GM21723 (cell line): ENCODE measurements at regions not wholly inside any gene's neighbourhood (a gene's known extent, or its start where the extent isn't known, plus 50 kb on each side); places are given as distances from the start of the nearest gene placed in this dataset.

Experiments
- ATAC-seq: cut with Tn5 transposase; IDR thresholded peaks from one replicate; pipeline ENCODE4 v1.9.1; 2021; ENCODE audit warnings: mild to moderate bottlenecking, moderate library complexity; ENCODE audit not compliant: unreplicated experiment

DNA sequence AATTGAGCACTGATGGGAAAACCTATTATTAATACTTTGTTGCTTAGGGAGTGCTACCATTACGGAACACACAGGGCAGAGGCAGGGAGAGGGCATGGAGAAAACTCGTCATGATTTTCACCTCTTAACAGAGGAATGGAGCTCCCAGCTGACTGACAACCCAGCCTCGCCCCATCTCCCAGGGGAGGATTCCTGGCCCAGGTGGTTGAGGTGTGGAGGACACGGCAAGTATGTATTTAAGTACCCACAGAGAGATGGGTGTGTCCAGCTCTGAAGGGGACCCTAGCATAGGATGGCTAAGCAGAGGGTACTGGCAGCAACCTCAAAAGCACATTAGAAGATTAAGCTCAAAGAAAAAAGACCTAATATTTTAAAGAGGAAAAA is 261.9 kb upstream of the MOCS1 start:
- ATAC-seq, result no peak

DNA sequence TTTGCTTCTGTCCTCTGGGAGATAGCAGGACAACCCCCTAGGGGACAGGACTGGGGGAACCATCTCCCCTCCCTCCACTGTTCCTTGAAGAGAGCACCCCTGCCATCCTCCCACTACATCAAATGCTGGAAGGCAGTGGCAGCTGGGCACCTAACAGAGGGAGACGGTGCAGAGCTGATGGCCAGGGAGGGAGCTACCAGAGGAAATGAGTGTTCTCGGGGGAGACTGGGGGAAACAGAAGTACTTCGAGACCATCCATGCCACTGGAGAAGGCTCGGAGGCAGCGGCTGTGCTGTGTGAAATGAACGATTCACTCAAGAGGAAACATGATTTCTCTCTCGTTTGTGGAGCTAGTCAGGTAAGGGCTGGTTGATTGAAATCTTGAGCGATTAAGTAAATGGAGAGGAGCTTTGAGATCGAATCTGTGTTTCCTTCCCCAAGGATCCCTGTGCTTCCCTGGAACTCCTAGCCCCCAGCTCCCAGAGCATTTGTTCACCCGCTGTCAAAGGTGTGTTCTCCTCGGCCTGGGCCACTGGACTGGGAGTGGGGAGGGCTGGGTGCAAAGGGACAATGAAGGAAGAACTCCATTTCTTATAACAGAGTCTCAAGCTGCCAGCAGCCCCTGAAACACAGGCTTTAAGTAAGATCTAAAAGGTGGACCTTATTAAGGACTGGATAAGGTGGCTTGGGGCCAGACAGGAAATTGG is 261.3 kb upstream of the MOCS1 start:
- no peak for ATAC-seq

DNA sequence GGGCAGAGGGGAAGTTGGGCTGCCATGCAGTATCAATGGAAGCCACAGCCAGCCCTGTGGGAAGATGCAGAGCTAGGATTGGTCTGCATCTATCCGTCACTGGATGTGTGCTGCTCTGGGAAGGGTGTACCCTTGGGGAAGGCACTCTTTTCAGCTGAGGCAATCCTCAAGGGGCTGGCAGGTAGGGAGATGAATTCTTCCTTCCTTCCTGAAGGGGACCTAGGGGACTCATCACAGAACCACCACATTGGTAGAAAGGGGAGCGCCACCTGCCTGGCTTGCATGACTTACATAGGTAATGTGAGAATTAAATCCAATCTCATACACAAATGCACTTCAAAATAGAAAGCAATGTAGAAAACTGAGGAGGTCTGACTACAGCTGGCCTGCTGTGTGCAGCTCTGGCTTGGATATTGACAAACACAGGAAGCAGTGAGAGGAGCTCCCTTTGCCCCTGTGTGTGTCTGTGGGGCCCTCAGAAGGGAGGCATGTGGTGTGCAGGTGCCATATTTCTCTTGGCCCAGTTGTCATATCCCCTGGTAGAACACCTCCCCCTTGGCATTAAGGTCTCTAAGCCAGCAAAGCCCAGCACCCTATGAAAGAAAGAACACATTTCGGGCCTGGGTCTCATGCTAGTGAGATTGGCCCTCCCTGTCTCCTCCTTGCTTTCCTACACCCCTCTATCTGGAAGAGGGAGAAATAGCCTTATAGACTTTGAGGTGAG is 260.3 kb upstream of the MOCS1 start:
- ATAC-seq, result no peak

DNA sequence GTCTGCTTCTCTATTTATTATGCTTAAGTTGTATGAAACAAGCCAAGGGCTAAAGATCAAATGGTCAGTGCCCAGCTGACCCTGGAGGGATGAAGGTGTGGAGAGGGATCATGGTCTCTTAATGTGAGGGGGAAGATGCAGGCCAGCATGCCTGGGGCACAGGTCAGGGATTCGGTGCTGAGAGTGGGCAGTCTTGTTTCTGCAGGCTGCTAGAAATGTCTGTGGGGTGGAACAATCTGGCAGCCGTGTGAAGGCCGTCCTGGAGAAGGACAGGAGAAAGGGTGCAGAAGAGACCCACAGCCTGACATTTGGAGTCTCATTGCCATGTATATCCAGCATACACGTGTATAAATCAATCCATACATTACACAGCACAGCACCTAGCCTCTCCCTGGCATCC is 258.3 kb upstream of the MOCS1 start:
- no peak for ATAC-seq

DNA sequence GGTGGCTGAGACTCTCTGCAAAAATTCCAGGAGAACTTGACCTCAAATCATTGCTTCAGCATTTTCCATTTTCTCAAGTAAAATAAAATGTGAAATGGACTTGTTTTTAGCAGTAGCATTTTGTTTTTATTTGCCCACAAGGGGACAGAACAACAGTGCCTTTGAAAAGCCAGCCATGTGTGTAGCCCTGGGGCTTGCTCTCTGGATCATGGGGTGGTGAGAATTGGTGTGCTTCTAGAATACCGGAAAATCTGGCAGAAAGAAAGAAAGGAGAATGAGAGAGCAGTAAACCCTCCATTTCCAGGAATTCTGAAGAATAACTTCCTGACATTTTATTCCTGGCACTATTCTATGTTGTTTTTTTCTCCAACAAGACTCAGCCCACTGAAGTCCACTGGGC is 254.7 kb upstream of the MOCS1 start:
- ATAC-seq, result no peak

DNA sequence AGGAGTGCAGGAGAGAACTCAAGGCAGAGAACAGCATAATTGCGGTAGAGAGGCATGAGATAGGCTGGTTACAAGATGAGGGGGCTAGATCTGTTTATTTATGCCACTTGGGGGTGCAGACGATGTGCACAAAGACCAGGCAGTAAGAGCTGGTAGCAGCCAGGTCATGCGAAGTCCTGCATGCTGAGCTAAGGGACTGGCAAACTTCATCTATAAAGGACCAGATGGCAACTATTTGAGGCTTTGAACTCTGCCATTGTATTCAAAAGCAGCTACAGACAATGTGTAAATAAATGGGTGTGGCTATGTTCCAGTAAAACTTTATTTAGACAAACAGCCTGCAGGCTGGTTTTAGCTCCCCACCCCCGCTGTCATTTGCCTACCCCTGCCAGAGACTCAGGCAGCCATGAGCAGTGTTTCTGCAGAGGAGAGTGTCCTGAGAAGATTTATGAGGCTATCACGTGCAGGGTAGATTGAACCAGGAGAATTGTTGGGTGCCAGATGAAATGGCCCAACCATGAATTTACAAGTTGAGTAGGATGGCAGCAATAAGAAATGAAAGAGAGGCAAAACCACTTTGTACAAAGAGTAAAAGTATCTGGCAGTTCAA is 253.4 kb upstream of the MOCS1 start:
- no peak for ATAC-seq

DNA sequence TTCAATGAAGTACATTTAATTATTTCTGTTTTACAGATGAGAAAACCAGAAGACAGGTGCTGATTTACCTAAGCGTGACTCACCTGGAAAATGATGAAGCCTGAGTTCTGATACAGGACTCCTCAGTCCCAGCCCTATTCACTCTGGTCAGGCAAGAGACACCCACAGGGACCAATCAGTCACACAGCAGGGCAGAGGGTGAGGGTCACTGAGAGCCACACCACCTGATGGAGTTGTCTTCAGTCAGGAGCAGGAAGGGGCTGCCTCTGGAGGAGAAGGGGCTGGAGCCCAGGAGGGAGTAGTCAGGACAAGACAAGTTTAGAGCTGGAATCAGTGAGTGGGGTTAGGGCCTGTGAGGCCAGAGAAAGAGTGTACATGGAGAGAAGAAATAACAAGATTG is 251.2 kb upstream of the MOCS1 start:
- no peak for ATAC-seq

DNA sequence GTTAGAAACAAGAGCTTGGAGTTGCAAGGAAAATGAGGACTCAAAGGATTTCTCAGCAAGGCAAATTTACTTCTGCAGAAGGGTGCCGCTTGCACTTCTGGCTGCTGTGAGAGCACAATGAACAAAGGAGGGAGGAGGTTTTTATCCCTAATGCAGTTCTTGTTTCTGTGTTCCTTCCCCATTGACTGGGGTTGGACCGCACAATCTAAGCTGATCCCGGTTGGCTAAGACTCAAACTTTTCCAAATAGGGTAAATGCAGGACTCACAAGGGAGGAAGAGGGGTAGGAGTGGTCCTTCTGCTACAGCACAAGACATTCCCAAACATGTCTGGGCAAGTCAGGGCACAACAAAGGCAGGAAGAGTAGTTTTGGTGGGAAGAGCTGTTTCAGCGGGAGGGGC is 249.6 kb upstream of the MOCS1 start:
- no peak for ATAC-seq

DNA sequence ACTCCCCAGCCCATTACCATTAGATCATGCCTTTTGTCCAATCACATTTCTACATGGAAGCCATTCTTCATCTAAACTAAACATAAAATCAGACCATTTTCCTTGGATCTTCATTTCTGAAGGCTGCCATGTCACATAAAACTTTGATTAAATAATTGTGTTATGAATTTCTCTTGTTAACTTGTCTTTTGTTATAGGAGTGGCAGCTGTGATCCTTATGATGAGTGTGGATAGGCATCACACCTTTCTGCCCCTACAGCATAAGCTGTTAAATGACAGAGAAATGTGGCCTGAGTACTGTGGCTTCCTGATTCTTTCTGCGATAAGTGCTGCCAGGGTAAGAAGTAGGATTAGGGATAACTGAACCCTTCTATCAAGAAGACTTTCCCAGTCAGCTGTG is 247.1 kb upstream of the MOCS1 start:
- ATAC-seq, result no peak

DNA sequence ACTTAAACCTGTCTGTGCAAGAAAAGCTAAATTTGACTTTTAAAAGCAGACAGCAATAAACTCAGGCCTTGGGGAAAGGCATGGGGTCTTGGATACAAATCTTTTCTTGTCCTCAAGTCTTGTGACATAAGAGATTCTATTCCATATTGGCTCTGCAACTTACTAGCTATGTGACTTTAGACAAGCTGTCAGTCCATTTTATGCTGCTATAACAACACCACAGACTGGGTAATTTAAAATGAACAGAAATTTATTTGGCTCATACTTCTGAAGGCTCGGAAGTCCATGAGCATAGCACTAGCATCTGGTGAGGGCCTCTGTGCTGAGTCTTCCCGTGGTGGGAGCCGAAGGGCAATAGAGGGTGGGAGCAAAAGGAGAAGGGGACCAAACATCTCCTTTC is 246.0 kb upstream of the MOCS1 start:
- ATAC-seq, result no peak

DNA sequence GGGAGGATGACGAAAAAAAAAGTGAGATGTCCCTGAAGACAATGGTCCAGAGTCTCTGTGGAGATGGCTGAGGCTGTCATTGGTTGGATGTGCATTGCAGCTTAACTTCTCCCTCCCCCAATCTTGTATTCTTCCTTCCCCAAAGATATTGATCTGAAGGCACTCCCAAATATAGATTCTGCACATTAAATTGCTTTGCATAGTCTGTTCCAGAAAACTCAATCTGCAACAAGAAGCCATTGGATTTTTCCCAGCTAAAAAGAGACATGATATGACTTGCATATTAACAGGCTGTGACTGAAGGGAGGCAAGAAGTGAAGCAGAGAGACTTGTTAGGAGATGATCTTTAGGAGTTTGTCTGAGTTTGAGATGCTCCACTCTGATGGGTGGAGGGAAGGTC is 245.2 kb upstream of the MOCS1 start:
- no peak for ATAC-seq

DNA sequence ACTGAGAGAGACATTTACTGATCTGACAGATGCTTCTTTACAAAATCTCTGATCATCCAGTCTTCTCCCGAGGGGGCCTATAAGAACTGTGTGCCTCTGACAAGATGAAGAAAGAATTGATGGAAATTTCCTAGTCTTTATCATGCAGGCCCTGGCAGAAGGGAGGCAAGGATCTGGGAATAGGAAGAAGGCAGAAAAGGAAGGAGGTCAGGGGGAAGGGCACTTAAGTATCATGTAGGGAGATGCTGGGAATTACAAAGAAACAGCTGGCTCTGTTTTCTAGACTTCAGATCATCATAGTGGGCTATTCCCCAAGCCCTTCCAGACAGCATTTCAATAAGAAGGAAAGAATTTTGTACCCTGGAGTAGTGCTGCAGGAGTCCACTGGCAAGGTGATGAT is 243.3 kb upstream of the MOCS1 start:
- no peak for ATAC-seq

DNA sequence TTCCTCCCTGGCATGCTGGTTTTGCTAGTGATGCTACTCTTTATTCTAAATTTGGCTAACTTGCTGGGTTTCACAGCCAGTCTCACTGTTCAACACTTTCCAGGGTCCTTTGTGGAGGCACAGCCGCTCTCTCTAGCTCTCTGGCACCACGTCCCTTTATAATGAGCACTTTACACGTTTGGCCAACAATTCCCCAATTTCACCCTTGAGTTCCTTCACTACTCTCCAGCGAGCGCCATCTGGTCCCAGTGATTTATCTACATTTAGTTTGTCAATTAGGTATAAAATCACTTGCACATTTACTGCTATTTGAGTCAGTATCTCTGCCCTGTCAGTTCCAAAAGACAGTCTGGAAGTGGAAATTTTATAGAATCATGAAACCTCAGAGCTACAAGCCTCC is 241.9 kb upstream of the MOCS1 start:
- no peak for ATAC-seq

DNA sequence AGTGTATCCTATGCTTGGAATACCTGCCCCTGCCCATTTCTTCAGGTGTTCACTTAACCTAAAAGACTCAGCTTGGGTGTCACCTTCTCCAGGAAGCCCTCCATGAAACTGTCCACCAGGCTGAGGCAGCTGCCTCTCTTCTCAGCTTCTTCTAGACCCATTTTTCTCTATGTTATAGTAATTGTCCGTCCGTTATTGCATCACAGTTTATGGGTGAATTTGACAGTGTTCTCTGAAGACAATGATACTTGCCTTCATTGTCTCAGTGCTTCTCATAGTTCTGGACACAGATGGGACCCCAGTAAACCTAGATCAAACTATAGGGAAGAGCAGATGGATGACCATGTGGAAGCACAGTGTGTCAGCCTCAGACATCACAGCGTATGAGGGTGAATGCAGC is 238.0 kb upstream of the MOCS1 start:
- no peak for ATAC-seq

DNA sequence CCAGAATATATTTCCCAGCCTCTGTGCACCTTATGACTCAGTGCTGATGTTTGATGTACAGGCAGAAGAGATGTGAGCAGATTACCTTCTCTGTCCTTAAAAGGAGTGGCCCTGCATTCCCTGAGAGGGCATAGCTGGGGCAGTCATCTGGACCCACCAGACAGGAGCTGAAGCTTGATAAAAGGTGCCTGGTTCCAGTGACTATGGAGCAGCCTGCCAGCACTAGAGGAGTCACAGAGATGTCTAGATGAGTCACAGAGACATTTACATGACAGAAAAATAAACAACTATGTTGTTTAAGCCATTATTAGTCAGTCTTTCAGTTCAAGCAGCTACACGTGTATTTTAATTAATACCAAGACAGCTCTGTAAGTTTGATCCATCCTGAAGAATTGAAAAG is 237.1 kb upstream of the MOCS1 start:
- ATAC-seq, result no peak

DNA sequence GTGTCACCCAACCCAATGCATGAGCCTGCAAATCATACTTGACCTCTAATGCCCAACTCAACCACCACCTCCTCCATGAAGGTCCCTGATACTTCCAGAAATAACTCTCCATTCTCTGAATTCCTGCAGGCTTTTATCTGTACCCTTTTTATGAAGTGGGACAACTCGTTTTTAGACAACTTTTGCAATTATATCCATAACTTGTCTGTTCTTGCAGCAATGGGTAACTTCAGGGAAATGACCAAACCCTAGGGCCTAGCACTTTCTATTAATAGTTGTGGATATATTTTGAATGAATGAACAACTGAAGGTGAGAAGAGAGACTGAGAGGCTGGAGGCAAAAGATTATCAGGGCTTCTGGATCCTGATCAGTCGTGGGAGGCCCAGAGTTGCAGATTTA is 236.6 kb upstream of the MOCS1 start:
- ATAC-seq, result no peak

DNA sequence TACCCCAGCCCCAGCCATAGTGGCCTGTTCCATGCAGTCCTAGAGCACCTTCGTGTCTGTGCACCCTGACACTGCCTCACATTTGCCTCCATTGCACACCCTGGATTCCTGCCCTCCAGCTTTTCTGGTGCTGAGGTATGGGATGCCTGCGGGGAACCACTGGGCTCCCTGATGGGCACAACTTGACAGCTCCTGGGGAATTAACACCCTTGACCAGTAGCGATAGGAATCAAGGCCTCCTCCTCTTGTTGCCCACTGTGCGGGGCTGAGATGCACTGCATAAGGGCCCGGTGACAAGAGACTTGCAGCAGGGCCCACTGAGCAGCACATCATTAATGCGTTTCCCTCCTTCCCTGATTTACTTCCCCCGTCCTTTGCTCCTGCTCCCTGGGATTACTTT is 235.6 kb upstream of the MOCS1 start:
- no peak for ATAC-seq

DNA sequence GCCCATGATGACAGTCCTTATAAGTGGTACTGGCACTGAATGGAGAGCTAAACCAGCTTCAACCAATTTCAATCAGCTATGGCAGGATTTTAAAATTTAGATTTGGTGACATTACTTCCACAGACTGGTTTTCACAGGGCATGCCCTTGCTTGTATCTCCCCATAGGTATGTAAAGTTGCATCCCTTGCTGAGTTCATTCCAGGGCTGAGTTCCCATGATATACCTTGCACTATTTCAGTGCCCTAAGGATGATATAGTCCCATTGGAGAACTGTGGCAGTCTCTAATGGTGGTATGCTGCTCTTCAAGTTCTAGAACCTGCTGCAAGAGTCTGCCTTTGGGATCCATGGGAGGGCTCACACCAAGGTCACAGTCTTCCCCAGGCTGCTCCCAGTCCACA is 232.7 kb upstream of the MOCS1 start:
- ATAC-seq, result no peak

DNA sequence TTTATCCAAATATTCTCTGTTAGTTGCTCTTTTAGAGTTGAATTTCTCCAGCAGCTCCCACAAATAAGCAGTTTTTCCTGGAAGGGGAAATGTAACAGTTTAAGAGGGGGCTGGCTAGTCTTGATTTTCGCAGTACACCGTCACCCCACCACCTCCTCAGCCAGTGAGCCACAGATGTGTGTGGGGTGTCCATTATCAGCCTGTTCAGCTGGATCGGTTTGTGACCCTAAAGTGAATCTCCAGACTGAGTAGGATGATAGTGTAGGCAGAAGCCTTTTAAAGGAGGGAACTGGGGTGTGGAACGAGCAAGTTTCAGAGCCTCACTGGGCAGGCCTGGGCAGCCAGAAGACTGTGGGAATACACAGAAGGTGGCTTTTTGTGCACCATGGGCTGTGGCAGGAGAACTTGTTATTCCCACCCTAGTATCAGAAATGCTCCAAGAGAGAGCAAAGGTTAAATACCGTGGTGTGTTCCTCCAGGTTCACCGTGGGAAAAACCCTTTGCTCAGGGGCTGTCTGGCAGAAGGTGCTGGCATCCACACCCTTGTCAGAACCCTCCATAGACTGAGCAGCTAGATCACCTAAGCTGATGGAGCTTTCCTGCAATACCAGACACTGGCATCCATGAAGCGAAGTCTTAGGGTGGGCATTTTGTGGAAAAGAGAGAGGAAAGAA is 230.9 kb upstream of the MOCS1 start:
- no peak for ATAC-seq

DNA sequence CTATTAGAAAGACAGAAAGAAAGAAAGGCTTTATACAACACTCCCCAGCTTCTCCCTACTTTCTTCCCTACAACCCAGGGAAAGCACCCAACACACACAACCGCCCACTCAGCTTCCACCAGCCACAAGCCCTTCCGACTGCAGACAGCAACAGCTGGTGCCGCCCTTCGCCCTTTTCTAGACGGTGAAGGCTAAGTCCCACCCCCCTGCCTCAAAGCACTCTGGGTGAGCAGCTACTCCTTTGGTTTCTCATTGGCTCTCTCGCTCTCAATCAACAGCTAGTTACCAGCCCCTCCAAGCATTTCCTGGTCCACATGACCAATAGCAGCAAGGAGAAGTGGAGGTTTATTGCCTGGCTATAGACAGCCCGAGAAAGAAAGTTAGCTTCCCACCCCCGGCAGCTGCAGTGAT is 230.1 kb upstream of the MOCS1 start:
- ATAC-seq, result no peak

DNA sequence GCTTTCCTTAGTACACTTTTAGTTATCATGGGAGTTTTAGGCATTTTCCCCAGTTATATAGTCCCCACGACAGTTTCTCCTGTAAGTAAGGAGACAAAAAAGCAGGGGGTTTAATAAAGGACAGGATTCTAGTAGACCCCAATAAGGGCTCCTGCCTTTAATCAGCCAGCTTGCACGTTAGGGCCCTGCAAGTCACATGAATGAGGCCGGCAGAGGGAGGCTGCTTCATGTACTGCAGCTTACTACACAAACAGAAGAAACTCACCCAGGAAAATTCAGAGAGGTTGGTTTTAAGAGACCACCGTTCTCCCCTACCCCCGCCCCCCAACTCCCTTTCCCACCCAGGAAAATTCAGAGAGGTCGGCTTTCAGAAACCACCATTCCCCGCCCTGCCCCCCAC is 229.7 kb upstream of the MOCS1 start:
- no peak for ATAC-seq

DNA sequence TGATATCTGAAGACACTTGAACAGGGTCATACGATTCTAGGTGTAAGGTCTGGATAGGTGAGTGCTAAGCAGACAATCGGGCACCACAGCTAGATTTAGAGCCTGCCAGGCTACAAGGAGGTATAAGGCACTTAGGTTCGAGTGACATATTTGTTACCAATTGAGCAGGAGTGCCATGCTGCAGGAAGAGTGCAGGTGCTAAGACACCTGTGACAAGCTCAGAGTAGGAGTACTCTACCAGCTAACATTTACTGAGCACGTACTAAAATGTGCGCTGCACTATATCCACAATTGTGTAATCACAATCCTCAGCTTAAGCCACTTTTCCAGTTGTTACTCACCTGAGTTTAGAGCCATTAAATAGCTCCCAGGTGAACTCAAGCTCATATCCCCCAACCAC is 227.8 kb upstream of the MOCS1 start:
- no peak for ATAC-seq
